NCI-H1436 (cell line): ENCODE measurements at regions not wholly inside any gene's neighbourhood (a gene's known extent, or its start where the extent isn't known, plus 50 kb on each side); places are given as distances from the start of the nearest gene placed in this dataset.

Source experiments
- DNase-seq: peaks from one replicate; lab custom pipeline; 2025; lab: John Stamatoyannopoulos, UW

DNA sequence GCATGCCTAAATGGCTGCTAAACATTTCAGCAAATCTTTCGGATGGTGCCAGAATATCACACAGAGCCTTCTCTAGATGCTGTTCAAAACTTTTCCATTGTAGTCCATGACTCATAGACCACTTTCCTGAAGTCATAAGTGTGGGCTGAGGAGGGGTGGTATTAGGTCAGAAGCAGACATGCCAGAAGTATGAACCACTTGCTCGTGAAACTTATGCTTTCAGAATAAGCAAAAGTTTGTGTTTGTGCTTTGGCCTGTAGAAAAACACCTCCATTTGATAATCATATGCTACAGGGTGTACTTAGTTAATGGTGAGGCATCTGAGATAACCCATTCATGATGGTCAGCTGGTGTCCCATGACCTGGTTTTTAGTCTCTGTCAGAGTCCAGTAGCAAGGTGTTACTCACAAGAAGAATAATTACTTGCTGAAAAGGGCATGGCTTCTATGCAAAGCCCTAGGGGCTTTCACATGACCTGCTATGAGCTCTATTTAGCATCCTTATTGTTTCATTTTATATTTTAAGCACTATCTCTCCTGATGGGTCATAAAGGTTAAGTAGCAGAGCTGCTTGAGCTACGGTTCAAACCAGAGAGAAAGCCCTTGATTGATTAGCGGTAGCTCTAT, 183.1 kb upstream of the IVNS1ABP start:
- no peak for DNase-seq

- DNase-seq: no peak
These were observed 181.2 kb upstream of the IVNS1ABP start for GRCh38 chr1:185498207-185498606.

DNA sequence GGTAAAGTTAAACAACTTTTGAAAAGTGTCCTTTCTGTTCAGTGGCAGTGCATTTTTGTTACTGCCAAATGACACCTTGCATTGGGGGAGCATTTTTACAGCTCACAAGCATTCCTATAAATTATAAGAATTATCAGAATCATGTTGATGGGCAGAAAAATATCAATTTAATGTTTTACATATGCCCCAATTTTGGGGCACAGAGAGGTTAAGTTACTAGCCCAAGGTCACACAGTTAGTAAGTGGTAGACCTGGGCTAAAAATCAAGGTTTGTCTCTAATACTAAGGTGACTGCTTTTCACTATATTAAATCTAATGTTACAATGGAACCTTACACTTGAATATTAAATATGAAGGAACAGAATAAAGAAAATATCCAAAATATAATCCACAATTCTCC, 180.1 kb upstream of the IVNS1ABP start:
- no peak for DNase-seq

GRCh38 chr1:185495898-185496297, 178.9 kb upstream of the IVNS1ABP start:
- DNase-seq: no peak

DNA sequence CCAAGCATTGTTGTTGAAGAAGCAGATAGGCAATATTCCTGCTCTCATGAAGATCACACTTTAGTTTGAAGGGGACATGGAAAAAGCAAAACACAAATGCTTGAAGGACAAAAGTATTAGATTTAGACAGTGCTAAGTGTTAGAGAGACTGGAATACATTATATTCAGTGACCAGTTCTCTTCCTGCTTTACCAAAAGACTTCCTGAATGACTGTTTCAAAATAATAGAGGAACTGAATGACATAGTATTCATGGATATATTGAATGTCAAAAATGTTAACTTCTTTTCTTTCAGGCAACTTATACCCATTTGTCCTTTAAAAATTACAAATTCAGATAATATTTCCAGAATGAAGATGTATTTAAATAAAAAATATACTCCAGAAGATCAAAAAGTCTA, 178.0 kb upstream of the IVNS1ABP start:
- DNase-seq: no peak

- no peak for DNase-seq
These were observed 175.2 kb upstream of the IVNS1ABP start for GRCh38 chr1:185492089-185492825.

DNA sequence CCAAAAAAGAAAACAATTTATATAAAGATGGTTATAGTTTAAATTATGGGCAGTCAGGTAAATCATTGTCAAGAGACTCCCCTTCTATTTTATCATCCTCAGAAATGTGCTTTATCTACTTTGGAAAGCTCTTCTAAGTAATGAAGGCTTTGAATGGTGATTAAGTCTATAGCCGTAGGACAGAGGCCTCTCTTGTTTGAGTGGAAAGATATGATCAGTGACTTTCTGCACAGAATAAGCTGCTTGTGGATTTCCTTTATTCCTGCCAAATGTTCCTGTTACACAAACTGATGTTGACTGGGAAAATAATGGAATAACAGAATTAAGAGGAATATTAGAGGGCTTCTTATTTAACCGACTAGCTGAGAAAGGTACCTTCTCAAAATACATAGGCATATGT, 174.6 kb upstream of the IVNS1ABP start:
- DNase-seq: no peak

DNA sequence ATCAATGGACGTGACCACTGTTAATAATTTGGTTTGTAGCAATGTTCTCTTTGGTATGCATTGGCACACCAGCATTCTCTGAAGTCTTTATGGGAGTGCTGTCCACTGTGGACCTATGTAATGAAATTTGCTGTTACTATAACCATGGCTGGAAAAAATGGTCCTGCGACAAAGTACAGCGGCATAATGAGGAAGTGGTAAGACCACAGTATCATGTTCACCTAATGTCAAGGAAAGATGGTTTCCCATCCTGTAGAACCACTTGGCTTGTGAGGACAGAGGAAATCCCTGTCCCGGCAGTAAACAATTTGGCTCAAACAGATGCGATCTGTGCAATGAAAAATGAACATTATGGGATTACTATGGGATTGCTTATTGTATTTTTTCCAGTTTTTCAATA, 173.9 kb upstream of the IVNS1ABP start:
- DNase-seq: no peak

GRCh38 chr1:185489406-185489805, 172.4 kb upstream of the IVNS1ABP start:
- no peak for DNase-seq

- no peak for DNase-seq
These were observed 171.8 kb upstream of the IVNS1ABP start for GRCh38 chr1:185488808-185489207.

DNA sequence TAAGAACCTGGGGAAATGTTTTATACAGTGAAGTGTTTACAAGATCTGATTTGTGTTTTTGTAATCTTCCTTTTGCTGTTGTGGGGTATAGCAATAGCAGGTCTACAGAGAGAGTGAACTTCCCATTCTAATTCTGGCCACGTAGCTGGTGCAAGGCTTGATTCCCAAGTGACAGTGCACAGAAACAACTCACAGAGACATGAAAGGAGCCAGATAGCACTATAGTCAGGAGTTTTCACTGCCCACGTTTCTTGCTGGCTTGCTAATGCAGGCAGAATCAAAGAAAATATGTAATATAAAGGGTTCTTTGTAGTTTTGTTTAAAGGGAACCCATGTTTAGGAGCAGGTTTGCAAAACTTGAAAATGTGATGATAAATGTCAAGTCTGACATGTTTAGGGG, 170.9 kb upstream of the IVNS1ABP start:
- DNase-seq: no peak

DNA sequence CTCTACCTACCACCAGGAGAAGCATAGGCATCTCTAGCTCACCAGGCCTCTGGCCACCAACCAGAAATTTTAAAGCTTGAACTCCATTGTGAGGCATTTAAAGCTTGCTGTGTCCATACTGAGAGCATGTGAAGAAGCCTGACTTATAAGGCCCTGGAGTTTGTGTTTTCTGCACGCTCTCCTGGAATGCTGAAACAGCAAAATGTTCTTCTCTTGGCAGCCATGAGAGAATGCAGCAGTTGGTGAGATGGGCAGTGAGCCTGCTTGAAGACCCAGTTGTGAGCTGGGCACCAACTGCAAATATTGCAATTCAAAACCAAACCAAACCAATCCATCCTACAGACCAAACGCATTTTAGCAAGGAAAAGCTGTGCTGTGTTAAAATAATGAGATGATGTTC, 170.0 kb upstream of the IVNS1ABP start:
- DNase-seq: no peak

GRCh38 chr1:185486346-185486745, 169.3 kb upstream of the IVNS1ABP start:
- DNase-seq: no peak

GRCh38 chr1:185483664-185484450, 166.8 kb upstream of the IVNS1ABP start:
- DNase-seq: peak; percentile 14

- no peak for DNase-seq
These were observed 166.2 kb upstream of the IVNS1ABP start for GRCh38 chr1:185483217-185483616.

GRCh38 chr1:185480545-185480944, 163.5 kb upstream of the IVNS1ABP start:
- DNase-seq: no peak

GRCh38 chr1:185479796-185480195, 162.8 kb upstream of the IVNS1ABP start:
- no peak for DNase-seq

DNA sequence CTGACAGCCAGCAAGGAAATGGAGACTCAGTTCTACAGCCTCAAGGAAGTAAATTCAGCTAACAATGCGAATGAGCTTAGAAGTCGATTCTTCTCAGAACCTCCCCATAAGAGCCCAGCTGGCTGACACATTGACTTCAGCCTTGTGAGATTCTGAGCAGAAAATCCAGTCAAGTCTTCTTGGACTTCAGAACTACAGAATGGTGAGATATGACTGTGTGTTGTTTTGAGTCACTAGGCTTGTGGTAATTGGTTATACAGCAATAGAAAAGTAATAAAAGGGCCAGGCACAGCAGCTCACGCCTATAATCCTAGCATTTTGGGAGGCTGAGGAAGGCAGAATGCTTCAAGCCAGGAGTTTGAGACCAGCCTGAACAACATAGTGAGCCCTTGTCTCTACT, 161.8 kb upstream of the IVNS1ABP start:
- no peak for DNase-seq

DNA sequence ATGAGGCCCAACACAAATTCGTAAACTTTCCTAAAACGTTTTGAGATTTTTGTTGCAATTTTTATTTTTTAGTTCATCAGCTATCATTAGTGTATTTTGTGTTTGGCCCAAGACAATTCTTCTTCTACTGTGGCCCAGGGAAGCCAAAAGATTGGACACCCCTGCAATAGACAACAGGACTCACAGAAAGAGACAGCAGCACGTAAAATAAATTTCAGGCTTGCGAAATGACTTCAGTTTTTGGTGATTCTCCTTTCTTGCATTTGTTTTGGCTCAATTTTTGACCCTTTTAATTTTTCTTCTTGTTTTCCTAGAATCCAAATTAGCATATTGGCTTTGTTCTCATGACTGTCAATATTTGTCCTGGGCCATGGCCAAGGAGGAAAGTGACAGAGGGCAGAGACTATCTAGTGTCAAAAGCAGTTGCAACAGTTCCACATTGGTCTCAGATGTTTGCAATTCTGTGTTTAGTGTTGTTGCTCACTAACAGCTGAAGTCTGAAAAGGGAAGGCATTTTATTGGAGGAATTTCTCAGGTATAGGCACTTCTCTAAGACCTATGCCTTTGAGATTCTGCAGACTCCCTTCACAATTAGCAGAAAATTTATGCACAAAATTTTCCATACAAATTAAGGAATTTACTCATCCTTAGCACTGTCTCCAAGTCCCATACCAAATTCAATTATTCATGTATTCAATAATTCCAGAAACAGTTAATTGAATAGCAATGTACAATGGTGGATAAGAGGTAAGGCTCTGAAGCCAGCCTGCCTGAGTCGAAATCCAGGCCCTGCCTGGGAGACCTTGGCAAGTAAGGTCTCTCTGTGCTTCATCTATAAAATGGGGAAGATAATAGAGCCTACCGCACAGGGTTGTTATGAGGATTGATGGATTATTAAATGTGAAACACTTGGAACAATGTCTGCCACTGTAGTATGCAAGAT, 160.9 kb upstream of the IVNS1ABP start:
- DNase-seq: no peak

- no peak for DNase-seq
These were observed 157.6 kb upstream of the IVNS1ABP start for GRCh38 chr1:185474440-185475149.

GRCh38 chr1:185473186-185473585, 156.1 kb upstream of the IVNS1ABP start:
- DNase-seq: no peak
